Liver (tissue), 3 donors: ENCODE measurements at regions not wholly inside any gene's neighbourhood (a gene's known extent, or its start where the extent isn't known, plus 50 kb on each side); places are given as distances from the start of the nearest gene placed in this dataset.

Experiments used
- JUND ChIP-seq, 2 donors: IDR thresholded peaks; 2 replicates each; pipeline ENCODE4 v1.6.1; 2016; ENCODE audit warnings: antibody characterized with exemption in 2 of 2
- TF ChIP-seq, protein P1 (sequence below): fragments of 150-350 bp; IDR thresholded peaks from 2 replicates; pipeline ENCODE4 v1.5.1; 2017; ENCODE audit warnings: improper control_type of control experiment, low read depth, low read length; ENCODE audit not compliant: missing input control
- donor health status: healthy.
- donor health status: healthy.

DNA sequence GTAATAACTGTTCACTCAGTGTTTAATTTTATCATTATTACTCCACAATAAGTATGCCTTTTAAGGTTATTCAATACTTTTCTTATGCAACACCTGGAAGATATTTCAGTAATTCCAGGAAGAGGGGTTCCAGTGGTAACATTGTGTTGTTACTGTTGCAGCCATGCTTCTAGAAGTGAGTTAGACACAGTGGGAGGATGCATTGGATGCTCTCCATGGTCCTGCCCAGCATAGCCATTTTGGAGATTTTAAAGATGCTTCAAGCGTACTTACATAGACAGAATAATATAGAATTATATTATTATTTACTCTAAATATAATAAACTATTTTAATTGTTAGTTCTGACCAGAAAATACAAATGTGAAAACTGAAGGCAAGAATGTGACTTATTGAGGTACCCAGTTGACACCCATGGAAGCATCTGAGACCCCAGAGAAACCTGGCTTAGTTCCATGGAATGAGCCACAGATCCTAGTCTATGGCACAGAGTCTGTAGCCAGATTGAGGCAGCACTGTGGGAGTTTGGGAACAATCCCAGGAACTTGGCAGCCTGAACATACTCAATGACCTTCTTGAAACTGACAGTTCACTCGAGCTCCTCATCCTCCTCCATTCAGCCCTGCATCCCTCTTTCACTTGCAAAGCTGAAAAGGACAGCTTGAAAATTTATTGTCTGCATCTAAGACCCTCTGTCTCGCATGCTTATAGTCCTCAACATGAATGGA lies 190.1 kb upstream of the HS3ST4 start:
- TF ChIP-seq, protein P1, sequence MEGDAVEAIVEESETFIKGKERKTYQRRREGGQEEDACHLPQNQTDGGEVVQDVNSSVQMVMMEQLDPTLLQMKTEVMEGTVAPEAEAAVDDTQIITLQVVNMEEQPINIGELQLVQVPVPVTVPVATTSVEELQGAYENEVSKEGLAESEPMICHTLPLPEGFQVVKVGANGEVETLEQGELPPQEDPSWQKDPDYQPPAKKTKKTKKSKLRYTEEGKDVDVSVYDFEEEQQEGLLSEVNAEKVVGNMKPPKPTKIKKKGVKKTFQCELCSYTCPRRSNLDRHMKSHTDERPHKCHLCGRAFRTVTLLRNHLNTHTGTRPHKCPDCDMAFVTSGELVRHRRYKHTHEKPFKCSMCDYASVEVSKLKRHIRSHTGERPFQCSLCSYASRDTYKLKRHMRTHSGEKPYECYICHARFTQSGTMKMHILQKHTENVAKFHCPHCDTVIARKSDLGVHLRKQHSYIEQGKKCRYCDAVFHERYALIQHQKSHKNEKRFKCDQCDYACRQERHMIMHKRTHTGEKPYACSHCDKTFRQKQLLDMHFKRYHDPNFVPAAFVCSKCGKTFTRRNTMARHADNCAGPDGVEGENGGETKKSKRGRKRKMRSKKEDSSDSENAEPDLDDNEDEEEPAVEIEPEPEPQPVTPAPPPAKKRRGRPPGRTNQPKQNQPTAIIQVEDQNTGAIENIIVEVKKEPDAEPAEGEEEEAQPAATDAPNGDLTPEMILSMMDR, result no peak
- no peak for TF ChIP-seq JUND (IDR thresholded peaks at IDR 0.05)
